ENCODE measurements at regions not wholly inside any gene's neighbourhood (a gene's known extent, or its start where the extent isn't known, plus 50 kb on each side); places are given as distances from the start of the nearest gene placed in this dataset.

DNA sequence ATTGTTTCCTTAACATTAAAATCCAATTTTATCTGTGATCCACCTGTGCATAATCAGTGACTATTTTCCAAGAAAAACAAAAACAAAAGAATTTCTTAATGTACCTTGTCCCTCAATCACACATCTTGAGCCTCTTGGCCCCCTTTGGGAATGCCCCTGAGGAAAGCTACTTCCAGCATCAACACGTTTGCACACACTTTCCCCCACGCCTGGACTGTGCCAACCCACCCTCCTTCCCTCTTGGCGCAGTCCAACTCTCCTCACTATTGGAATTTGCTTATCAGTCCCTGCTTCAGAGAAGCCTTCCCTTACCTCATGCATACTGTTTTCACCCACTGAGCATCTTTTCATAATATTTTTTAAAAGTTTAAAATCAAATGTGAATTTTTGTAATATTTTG is 389.4 kb upstream of the NRSN1 start:
- no peaks in the 10 kb centered on the region for H3K79me2 ChIP-seq (ENCODE audit: control insufficient read depth, insufficient read depth, low read length)
- no peaks in the 10 kb centered on the region for H4K20me1 ChIP-seq (replicated peaks; ENCODE audit: control insufficient read depth, extremely low read depth, insufficient read depth, low read length)
- no peaks in the 10 kb centered on the region for H3K9me3 ChIP-seq (replicated peaks; ENCODE audit: control insufficient read depth, insufficient read depth, low read length)
- no TSS peak for BruUV-seq (replicated peaks)
- DNase-seq (ENCODE audit: low read depth, low spot score) (no peak), FAIRE-seq (no peak)
- H3K36me3 ChIP-seq (ENCODE audit: control insufficient read depth in 2 of 2, extremely low read depth in 1 of 2, insufficient read depth in 2 of 2, low read length in 2 of 2), result no peaks in the 10 kb centered on the region
- H3K9ac ChIP-seq (replicated peaks; ENCODE audit: extremely low read depth, insufficient read depth, low read length), result no peak overlapping the region
- no peaks in the 10 kb centered on the region for H3K27me3 ChIP-seq (ENCODE audit: control insufficient read depth in 2 of 2, insufficient read depth in 2 of 2, low read length in 2 of 2)
- H3K9me1 ChIP-seq (replicated peaks; ENCODE audit: control insufficient read depth, extremely low read depth, insufficient read depth, low read length), result no peaks in the 10 kb centered on the region
- CTCF ChIA-PET, result no interaction called here
- TF ChIP-seq, protein P1, sequence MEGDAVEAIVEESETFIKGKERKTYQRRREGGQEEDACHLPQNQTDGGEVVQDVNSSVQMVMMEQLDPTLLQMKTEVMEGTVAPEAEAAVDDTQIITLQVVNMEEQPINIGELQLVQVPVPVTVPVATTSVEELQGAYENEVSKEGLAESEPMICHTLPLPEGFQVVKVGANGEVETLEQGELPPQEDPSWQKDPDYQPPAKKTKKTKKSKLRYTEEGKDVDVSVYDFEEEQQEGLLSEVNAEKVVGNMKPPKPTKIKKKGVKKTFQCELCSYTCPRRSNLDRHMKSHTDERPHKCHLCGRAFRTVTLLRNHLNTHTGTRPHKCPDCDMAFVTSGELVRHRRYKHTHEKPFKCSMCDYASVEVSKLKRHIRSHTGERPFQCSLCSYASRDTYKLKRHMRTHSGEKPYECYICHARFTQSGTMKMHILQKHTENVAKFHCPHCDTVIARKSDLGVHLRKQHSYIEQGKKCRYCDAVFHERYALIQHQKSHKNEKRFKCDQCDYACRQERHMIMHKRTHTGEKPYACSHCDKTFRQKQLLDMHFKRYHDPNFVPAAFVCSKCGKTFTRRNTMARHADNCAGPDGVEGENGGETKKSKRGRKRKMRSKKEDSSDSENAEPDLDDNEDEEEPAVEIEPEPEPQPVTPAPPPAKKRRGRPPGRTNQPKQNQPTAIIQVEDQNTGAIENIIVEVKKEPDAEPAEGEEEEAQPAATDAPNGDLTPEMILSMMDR (IDR thresholded peaks at IDR 0.05; ENCODE audit: extremely low read depth in 1 of 2, insufficient read depth in 1 of 2, low read depth in 1 of 2, low read length in 2 of 2), result no peak
- TF ChIP-seq JUN (IDR thresholded peaks at IDR 0.05; ENCODE audit: borderline replicate concordance, insufficient read depth, insufficient read length, low read depth) (no peak), POLR2A (IDR thresholded peaks at IDR 0.05; ENCODE audit: low read depth, low read length) (no peak), POLR2AphosphoS5 (IDR thresholded peaks at IDR 0.05; ENCODE audit: insufficient read depth, low read depth, low read length) (no peak), MYC (IDR thresholded peaks at IDR 0.05; ENCODE audit: low read depth, low read length) (no peak), GATA2 (IDR thresholded peaks at IDR 0.05; ENCODE audit: insufficient read depth, insufficient read length, low read depth, low read length) (no peak)
- dilution Hi-C loops (cut with MboI; ENCODE audit: extremely low pct_ligation_motif_present, low sequenced_read_pairs) (no loop called here), intact Hi-C loops (cut with micrococcal nuclease) (no loop called here)
- H3K4me1 ChIP-seq (ENCODE audit: control insufficient read depth, extremely low read depth, insufficient read depth, low read length), result no peaks in the 10 kb centered on the region
- H2AFZ ChIP-seq (ENCODE audit: low read depth, low read length), result no peak overlapping the region
- no peak overlapping the region for H3K27ac ChIP-seq (ENCODE audit: insufficient read depth, low read depth, low read length)
- H3K4me3 ChIP-seq (replicated peaks in 1 of 3; ENCODE audit: insufficient read depth in 1 of 3, low read depth in 1 of 3, low read length in 3 of 3), result no peak overlapping the region
- POLR2A ChIA-PET, result no interaction called here
- no peak overlapping the region for H3K4me2 ChIP-seq (ENCODE audit: insufficient read depth, low read length)

DNA sequence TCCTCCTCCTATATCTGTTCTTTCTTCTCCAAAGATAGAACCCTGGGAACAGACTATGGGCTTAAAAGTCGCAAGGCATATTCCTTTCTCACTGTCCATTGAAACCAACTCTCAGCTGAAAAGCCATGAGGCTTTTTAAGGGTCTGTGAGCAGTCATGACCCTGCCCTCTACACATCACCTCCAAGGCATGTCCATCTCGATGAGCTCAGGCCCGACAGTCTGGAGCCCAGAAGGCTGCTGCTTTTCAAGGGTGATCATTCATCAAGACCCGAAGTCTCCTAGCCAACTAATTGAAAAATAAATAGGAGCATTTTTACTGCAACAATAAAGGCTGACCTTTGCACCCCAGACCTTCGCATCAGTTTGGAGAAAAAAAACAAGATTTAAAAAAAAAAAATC is 378.8 kb upstream of the NRSN1 start:
- ChIA-PET POLR2A (no interaction called here), CTCF (no interaction called here)
- Histone ChIP-seq H3K36me3 (ENCODE audit: control insufficient read depth in 2 of 2, extremely low read depth in 1 of 2, insufficient read depth in 2 of 2, low read length in 2 of 2) (no peaks in the 10 kb centered on the region), H3K9me3 (replicated peaks; ENCODE audit: control insufficient read depth, insufficient read depth, low read length) (no peaks in the 10 kb centered on the region), H3K27me3 (ENCODE audit: control insufficient read depth in 2 of 2, insufficient read depth in 2 of 2, low read length in 2 of 2) (no peaks in the 10 kb centered on the region), H2AFZ (ENCODE audit: low read depth, low read length) (no peak overlapping the region), H3K9me1 (replicated peaks; ENCODE audit: control insufficient read depth, extremely low read depth, insufficient read depth, low read length) (no peaks in the 10 kb centered on the region), H3K79me2 (ENCODE audit: control insufficient read depth, insufficient read depth, low read length) (no peaks in the 10 kb centered on the region), H3K9ac (replicated peaks; ENCODE audit: extremely low read depth, insufficient read depth, low read length) (no peak overlapping the region), H3K27ac (ENCODE audit: insufficient read depth, low read depth, low read length) (no peak overlapping the region), H4K20me1 (replicated peaks; ENCODE audit: control insufficient read depth, extremely low read depth, insufficient read depth, low read length) (no peaks in the 10 kb centered on the region), H3K4me2 (ENCODE audit: insufficient read depth, low read length) (no peak overlapping the region), H3K4me3 (replicated peaks in 1 of 3; ENCODE audit: insufficient read depth in 1 of 3, low read depth in 1 of 3, low read length in 3 of 3) (no peak overlapping the region), H3K4me1 (ENCODE audit: control insufficient read depth, extremely low read depth, insufficient read depth, low read length) (no peaks in the 10 kb centered on the region)
- dilution Hi-C loops (cut with MboI; ENCODE audit: extremely low pct_ligation_motif_present, low sequenced_read_pairs), result no loop called here
- BruUV-seq (replicated peaks), result no TSS peak
- no peak for TF ChIP-seq FOS (IDR thresholded peaks at IDR 0.05; ENCODE audit: borderline replicate concordance, insufficient read depth, low read length)
- TF ChIP-seq MYC (IDR thresholded peaks at IDR 0.05; ENCODE audit: low read depth, low read length), result no peak
- TF ChIP-seq JUN (IDR thresholded peaks at IDR 0.05; ENCODE audit: borderline replicate concordance, insufficient read depth, insufficient read length, low read depth), result no peak
- TF ChIP-seq, protein P1 (IDR thresholded peaks at IDR 0.05; ENCODE audit: extremely low read depth in 1 of 2, insufficient read depth in 1 of 2, low read depth in 1 of 2, low read length in 2 of 2), result no peak
- TF ChIP-seq GATA2 (IDR thresholded peaks at IDR 0.05; ENCODE audit: insufficient read depth, insufficient read length, low read depth, low read length), result no peak
- no peak for TF ChIP-seq EZH2 (IDR thresholded peaks at IDR 0.05; ENCODE audit: borderline replicate concordance, low read depth, low read length, severe bottlenecking)
- TF ChIP-seq POLR2A (IDR thresholded peaks at IDR 0.05; ENCODE audit: low read depth, low read length), result no peak
- no peak for TF ChIP-seq POLR2AphosphoS5 (IDR thresholded peaks at IDR 0.05; ENCODE audit: insufficient read depth, low read depth, low read length)
- TF ChIP-seq, protein P2, sequence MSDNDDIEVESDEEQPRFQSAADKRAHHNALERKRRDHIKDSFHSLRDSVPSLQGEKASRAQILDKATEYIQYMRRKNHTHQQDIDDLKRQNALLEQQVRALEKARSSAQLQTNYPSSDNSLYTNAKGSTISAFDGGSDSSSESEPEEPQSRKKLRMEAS (IDR thresholded peaks at IDR 0.05; ENCODE audit: insufficient read depth, insufficient read length), result no peak
- DNase-seq (ENCODE audit: low read depth, low spot score) (no peak), FAIRE-seq (no peak)
- intact Hi-C loops (cut with micrococcal nuclease), result no loop called here
